HCT116 (cell line): ENCODE measurements at regions not wholly inside any gene's neighbourhood (a gene's known extent, or its start where the extent isn't known, plus 50 kb on each side); places are given as distances from the start of the nearest gene placed in this dataset.

ENCODE experiments used
- ATAC-seq: fragments of 200-7000 bp; cut with Tn5 transposase; 2 replicates; pipeline ENCODE4 v1.9.1; 2020; ENCODE audit warnings: mild to moderate bottlenecking, moderate library complexity
- BruUV-seq: library from RNA; stranded (reverse); fragments of 400-500 nt; replicated peaks from 2 replicates; lab custom pipeline; 2021; lab: Mats Ljungman, UMichigan
- CTCF ChIA-PET: fragments of 300-600 bp; sonication (Branson Sonifier 250); formaldehyde crosslinking; loops from one replicate; lab custom pipeline; 2021; ENCODE audit warnings: antibody characterized with exemption; lab: Charles Lee
- POLR2A ChIA-PET: fragments of 300-600, 350-600 bp; sonication (Branson Sonifier 250); formaldehyde crosslinking; loops from one replicate; lab custom pipeline; 2021; ENCODE audit warnings: antibody characterized with exemption; lab: Charles Lee
- RAD21 ChIA-PET, 2 experiments: fragments of 300-600 bp; sonication (Branson Sonifier 250); formaldehyde crosslinking; loops; one replicate each; lab custom pipeline; 2023; ENCODE audit warnings: low total read pairs in 2 of 2; ENCODE audit not compliant: uncharacterized antibody in 2 of 2, unreplicated experiment in 2 of 2, low non-redundant PET in 1 of 2; lab: Charles Lee
- DNase-seq: peaks from one replicate; pipeline ENCODE4 v3.0.0-alpha.2; 2010; ENCODE audit warnings: low read depth, low spot score
- H2AFZ ChIP-seq: fragments of 200-600 bp; shearing (Covaris generic), sonication (generic); 2 replicates; pipeline ENCODE4 v1.6.1; 2017; ENCODE audit warnings: low read depth, mixed run types, mixed read lengths, antibody characterized with exemption, low read length; ENCODE audit not compliant: poor library complexity, severe bottlenecking
- H3K27ac ChIP-seq: 2 replicates; pipeline ENCODE4 v1.5.1; 2012; ENCODE audit warnings: low read depth, low read length
- H3K27me3 ChIP-seq: fragments of 200-600 bp; sonication (generic); 2 replicates; pipeline ENCODE4 v1.6.1; 2016; ENCODE audit warnings: mixed run types, low read length, mixed read lengths; ENCODE audit not compliant: insufficient read depth
- H3K36me3 ChIP-seq, 2 experiments: fragments of 200-500 bp in 1 of 2; fragments of 200-600 bp in 1 of 2; sonication (Bioruptor generic) in 1 of 2; sonication (generic) in 1 of 2; 2 replicates each; pipeline versions ENCODE4 v1.5.1 to v1.6.1; 2014 to 2016; ENCODE audit warnings: low read length in 2 of 2, inconsistent platforms in 1 of 2, mixed read lengths in 1 of 2, mixed run types in 1 of 2; ENCODE audit not compliant: insufficient read depth in 2 of 2, control insufficient read depth in 1 of 2
- H3K4me1 ChIP-seq, 2 experiments: fragments of 200-600 bp in 1 of 2; sonication (generic) in 1 of 2; 2 replicates each; pipeline versions ENCODE4 v1.5.1 to v1.6.1; 2012 to 2017; ENCODE audit warnings: low read length in 2 of 2, inconsistent platforms in 1 of 2, mild to moderate bottlenecking in 1 of 2, mixed read lengths in 1 of 2, mixed run types in 1 of 2, moderate library complexity in 1 of 2; ENCODE audit not compliant: insufficient read depth in 2 of 2, control insufficient read depth in 1 of 2
- H3K4me2 ChIP-seq: fragments of 200-600 bp; sonication (generic); 2 replicates; pipeline ENCODE4 v1.6.1; 2017; ENCODE audit warnings: mixed run types, low read length, mixed read lengths
- H3K4me3 ChIP-seq, 2 experiments: fragments of 200-600 bp in 1 of 2; sonication (generic) in 1 of 2; replicated peaks in 1 of 2; 2 replicates each; pipeline ENCODE4 v1.5.1; 2011 to 2016; ENCODE audit warnings: low read length in 2 of 2, control low read depth in 1 of 2, low read depth in 1 of 2, mild to moderate bottlenecking in 1 of 2, mixed read lengths in 1 of 2, mixed run types in 1 of 2
- H3K79me2 ChIP-seq: fragments of 200-600 bp; sonication (generic); 2 replicates; pipeline ENCODE4 v1.6.1; 2017; ENCODE audit warnings: mild to moderate bottlenecking, mixed run types, low read length, moderate library complexity, mixed read lengths; ENCODE audit not compliant: insufficient read depth
- H3K9ac ChIP-seq: fragments of 200-600 bp; sonication (generic); 2 replicates; pipeline ENCODE4 v1.6.1; 2016; ENCODE audit warnings: low read length, mixed read lengths
- H3K9me2 ChIP-seq: fragments of 200-600 bp; sonication (generic), shearing (Covaris generic); 2 replicates; pipeline ENCODE4 v1.6.1; 2017; ENCODE audit warnings: mixed run types, mild to moderate bottlenecking, moderate library complexity; ENCODE audit not compliant: insufficient read depth
- H3K9me3 ChIP-seq, 2 experiments: fragments of 200-500 bp in 1 of 2; fragments of 200-600 bp in 1 of 2; sonication (Bioruptor generic) in 1 of 2; sonication (generic) in 1 of 2; 2 replicates each; pipeline ENCODE4 v1.6.1; 2014 to 2017; ENCODE audit warnings: low read length in 2 of 2, mixed read lengths in 2 of 2, inconsistent platforms in 1 of 2, low read depth in 1 of 2, mild to moderate bottlenecking in 1 of 2, mixed run types in 1 of 2, moderate library complexity in 1 of 2; ENCODE audit not compliant: control insufficient read depth in 1 of 2, insufficient read depth in 1 of 2
- H4K20me1 ChIP-seq: fragments of 200-600 bp; sonication (generic), shearing (Covaris generic); 2 replicates; pipeline ENCODE4 v1.6.1; 2017; ENCODE audit warnings: mixed run types, mild to moderate bottlenecking, moderate library complexity; ENCODE audit not compliant: insufficient read depth
- CTCF ChIP-seq, 3 experiments: fragments of 200-600 bp in 1 of 3; sonication (generic) in 1 of 3; IDR thresholded peaks in 2 of 3; conservative IDR thresholded peaks in 1 of 3; 2 replicates each; pipeline ENCODE4 v1.5.1; 2012 to 2017; ENCODE audit warnings: low read depth in 2 of 3, low read length in 2 of 3, antibody characterized with exemption in 1 of 3, borderline replicate concordance in 1 of 3, control low read depth in 1 of 3, mild to moderate bottlenecking in 1 of 3, mixed read lengths in 1 of 3, mixed run types in 1 of 3, moderate library complexity in 1 of 3; ENCODE audit not compliant: insufficient read depth in 1 of 3
- EZH2 ChIP-seq: fragments of 200-600 bp; sonication (generic); IDR thresholded peaks from 2 replicates; pipeline ENCODE4 v1.6.1; 2017; ENCODE audit warnings: antibody characterized with exemption, mixed run types
- EZH2phosphoT487 ChIP-seq: fragments of 200-600 bp; IDR thresholded peaks from 2 replicates; pipeline ENCODE4 v1.6.1; 2018; ENCODE audit warnings: antibody characterized with exemption, borderline replicate concordance
- SIN3A ChIP-seq: IDR thresholded peaks from 2 replicates; pipeline ENCODE4 v1.6.1; 2012; ENCODE audit warnings: low read depth
- TCF7L2 ChIP-seq: IDR thresholded peaks from 2 replicates; pipeline ENCODE4 v1.7.0; 2011; ENCODE audit warnings: borderline replicate concordance, inconsistent platforms; ENCODE audit not compliant: insufficient read depth, insufficient read length; ENCODE audit errors: extremely low read depth
- YY1 ChIP-seq: IDR thresholded peaks from 2 replicates; pipeline ENCODE4 v1.6.1; 2011; ENCODE audit warnings: low read length, low read depth, moderate library complexity, mild to moderate bottlenecking; ENCODE audit not compliant: insufficient replicate concordance; ENCODE audit errors: extremely low read depth
- ZFX ChIP-seq: fragments of 450-650 bp; IDR thresholded peaks from 2 replicates; pipeline ENCODE4 v1.6.1; 2017
- ZNF274 ChIP-seq: fragments of 200-500 bp; sonication (Bioruptor generic); IDR thresholded peaks from 2 replicates; pipeline ENCODE4 v1.6.1; 2014; ENCODE audit warnings: mild to moderate bottlenecking, low read depth, low read length, inconsistent platforms
- intact Hi-C: fragments of 100-400 bp; cut with micrococcal nuclease; formaldehyde crosslinking; loops from 2 replicates; pipeline ENCODE4 v1.10.0; 2022
- TF ChIP-seq, protein P1 (sequence below): IDR thresholded peaks from 2 replicates; pipeline ENCODE4 v1.6.1; 2011; ENCODE audit warnings: mild to moderate bottlenecking, low read length, moderate library complexity; ENCODE audit not compliant: insufficient replicate concordance; ENCODE audit errors: extremely low read depth

DNA sequence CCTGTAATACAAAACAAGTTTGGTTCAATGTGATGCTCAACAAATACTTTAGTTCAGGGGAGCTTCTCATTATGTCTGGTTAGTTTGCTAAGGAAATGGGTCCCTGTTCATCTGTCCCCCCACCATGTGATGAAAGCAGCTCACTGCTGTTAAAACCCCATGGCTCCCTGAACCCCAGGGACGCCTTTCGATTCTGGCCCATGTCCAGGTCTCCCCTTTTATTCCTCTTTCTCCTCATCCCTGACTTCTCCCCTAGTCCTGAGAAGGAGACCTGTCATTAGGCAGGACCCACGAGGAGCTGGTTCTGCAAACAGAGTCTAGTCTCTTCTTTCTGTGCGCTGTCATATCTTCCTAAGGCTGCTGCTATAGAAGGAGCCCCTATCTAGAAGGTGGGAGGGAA is 213.3 kb upstream of the OSR1 start:
- no peaks in the 10 kb centered on the region for H3K4me1 ChIP-seq
- H3K4me2 ChIP-seq: no peak overlapping the region
- H3K9me3 ChIP-seq: no peaks in the 10 kb centered on the region
- CTCF ChIA-PET: no interaction called here
- H3K27ac ChIP-seq: no peak overlapping the region
- intact Hi-C loops: no loop called here
- H3K27me3 ChIP-seq: peaks cover 9% of the 10 kb centered on the region; the same call in 1 of the 2 replicates
- no peak for DNase-seq
- RAD21 ChIA-PET: no interaction called here
- H3K9me2 ChIP-seq: no peaks in the 10 kb centered on the region
- no peaks in the 10 kb centered on the region for H3K36me3 ChIP-seq
- H2AFZ ChIP-seq: no peak overlapping the region
- ATAC-seq: no peak
- H3K9ac ChIP-seq: no peak overlapping the region
- no peaks in the 10 kb centered on the region for H4K20me1 ChIP-seq
- TF ChIP-seq EZH2phosphoT487 (no peak), YY1 (no peak), TCF7L2 (no peak), ZFX (no peak), SIN3A (no peak), ZNF274 (no peak), CTCF (IDR thresholded peaks at IDR 0.05 in 2 of 3, conservative IDR thresholded peaks at IDR 0.05 in 1 of 3; ENCODE audit: borderline replicate concordance in 1 of 3, insufficient read depth in 1 of 3, low read depth in 2 of 3, low read length in 2 of 3) (no peak), EZH2 (no peak)
- TF ChIP-seq, protein P1, sequence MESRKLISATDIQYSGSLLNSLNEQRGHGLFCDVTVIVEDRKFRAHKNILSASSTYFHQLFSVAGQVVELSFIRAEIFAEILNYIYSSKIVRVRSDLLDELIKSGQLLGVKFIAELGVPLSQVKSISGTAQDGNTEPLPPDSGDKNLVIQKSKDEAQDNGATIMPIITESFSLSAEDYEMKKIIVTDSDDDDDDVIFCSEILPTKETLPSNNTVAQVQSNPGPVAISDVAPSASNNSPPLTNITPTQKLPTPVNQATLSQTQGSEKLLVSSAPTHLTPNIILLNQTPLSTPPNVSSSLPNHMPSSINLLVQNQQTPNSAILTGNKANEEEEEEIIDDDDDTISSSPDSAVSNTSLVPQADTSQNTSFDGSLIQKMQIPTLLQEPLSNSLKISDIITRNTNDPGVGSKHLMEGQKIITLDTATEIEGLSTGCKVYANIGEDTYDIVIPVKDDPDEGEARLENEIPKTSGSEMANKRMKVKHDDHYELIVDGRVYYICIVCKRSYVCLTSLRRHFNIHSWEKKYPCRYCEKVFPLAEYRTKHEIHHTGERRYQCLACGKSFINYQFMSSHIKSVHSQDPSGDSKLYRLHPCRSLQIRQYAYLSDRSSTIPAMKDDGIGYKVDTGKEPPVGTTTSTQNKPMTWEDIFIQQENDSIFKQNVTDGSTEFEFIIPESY: no peak
- no peaks in the 10 kb centered on the region for H3K79me2 ChIP-seq
- POLR2A ChIA-PET: no interaction called here
- H3K4me3 ChIP-seq: no peak overlapping the region
- no TSS peak for BruUV-seq
